Type B pancreatic cell (in vitro differentiated cells): ENCODE measurements at regions not wholly inside any gene's neighbourhood (a gene's known extent, or its start where the extent isn't known, plus 50 kb on each side); places are given as distances from the start of the nearest gene placed in this dataset.

ENCODE experiments used
- DNase-seq: peaks from one replicate; pipeline ENCODE4 v3.0.0; 2021; ENCODE audit warnings: mixed read lengths; ENCODE audit not compliant: unreplicated experiment; ENCODE audit errors: extremely low spot score
- H3K27ac Mint-ChIP-seq: 2 replicates; pipeline ENCODE4 v1.8.0; 2021; ENCODE audit warnings: mild to moderate bottlenecking, mixed read lengths
- H3K27me3 Mint-ChIP-seq: 2 replicates; pipeline ENCODE4 v1.8.0; 2021; ENCODE audit warnings: mixed read lengths
- H3K36me3 Mint-ChIP-seq: 2 replicates; pipeline ENCODE4 v1.8.0; 2021; ENCODE audit warnings: mixed read lengths
- H3K4me1 Mint-ChIP-seq: one replicate; pipeline ENCODE4 v1.8.0; 2021; ENCODE audit warnings: mixed read lengths; ENCODE audit not compliant: unreplicated experiment
- H3K4me3 Mint-ChIP-seq: 2 replicates; pipeline ENCODE4 v1.8.0; 2021; ENCODE audit warnings: mild to moderate bottlenecking, mixed read lengths
- H3K9me3 Mint-ChIP-seq: 2 replicates; pipeline ENCODE4 v1.8.0; 2021; ENCODE audit warnings: mixed read lengths
- CTCF ChIP-seq: fragments of 200-600 bp; sonication (generic); conservative IDR thresholded peaks from 2 replicates; pipeline ENCODE4 v1.5.0; 2021; ENCODE audit warnings: antibody characterized with exemption, mild to moderate bottlenecking

- TF ChIP-seq CTCF = no peak
- Mint-ChIP-seq H3K4me3 (no peak overlapping the region), H3K27ac (peak overlapping the region; percentile 10), H3K27me3 (peaks cover 3% of the 10 kb centered on the region), H3K36me3 (no peaks in the 10 kb centered on the region), H3K4me1 (peaks cover 8% of the 10 kb centered on the region), H3K9me3 (peaks cover 10% of the 10 kb centered on the region)
- no peak for DNase-seq
These were observed 91.3 kb upstream of the FAM171A1 start for GRCh38 chr10:15462253-15462897.

GRCh38 chr10:15461353-15462108, 90.4 kb upstream of the FAM171A1 start:
- Mint-ChIP-seq H3K4me3 (no peak overlapping the region), H3K9me3 (peaks cover 15% of the 10 kb centered on the region), H3K27me3 (no peaks in the 10 kb centered on the region), H3K4me1 (peaks cover 8% of the 10 kb centered on the region), H3K27ac (peak overlapping the region; percentile 10), H3K36me3 (no peaks in the 10 kb centered on the region)
- TF ChIP-seq CTCF = no peak
- DNase-seq = no peak

- no peak overlapping the region for H3K27ac Mint-ChIP-seq
- no peak for TF ChIP-seq CTCF
- H3K36me3 Mint-ChIP-seq = no peaks in the 10 kb centered on the region
- H3K4me1 Mint-ChIP-seq = peaks cover 8% of the 10 kb centered on the region
- no peak for DNase-seq
- no peak overlapping the region for H3K4me3 Mint-ChIP-seq
- peaks cover 15% of the 10 kb centered on the region for H3K9me3 Mint-ChIP-seq
- H3K27me3 Mint-ChIP-seq = peaks cover 1% of the 10 kb centered on the region
These were observed 89.6 kb upstream of the FAM171A1 start for GRCh38 chr10:15460661-15461060.

GRCh38 chr10:15459218-15459617, 88.1 kb upstream of the FAM171A1 start:
- H3K36me3 Mint-ChIP-seq = no peaks in the 10 kb centered on the region
- H3K4me3 Mint-ChIP-seq = no peak overlapping the region
- H3K27me3 Mint-ChIP-seq = peaks cover 5% of the 10 kb centered on the region
- TF ChIP-seq CTCF = no peak
- H3K9me3 Mint-ChIP-seq = peaks cover 11% of the 10 kb centered on the region
- peaks cover 8% of the 10 kb centered on the region for H3K4me1 Mint-ChIP-seq
- H3K27ac Mint-ChIP-seq = no peak overlapping the region
- no peak for DNase-seq

- peaks cover 11% of the 10 kb centered on the region for H3K9me3 Mint-ChIP-seq
- H3K27ac Mint-ChIP-seq = no peak overlapping the region
- no peaks in the 10 kb centered on the region for H3K36me3 Mint-ChIP-seq
- H3K4me3 Mint-ChIP-seq = no peak overlapping the region
- peaks cover 18% of the 10 kb centered on the region for H3K4me1 Mint-ChIP-seq
- peak; percentile 37 for DNase-seq
- H3K27me3 Mint-ChIP-seq = peaks cover 5% of the 10 kb centered on the region
- no peak for TF ChIP-seq CTCF
These were observed 86.3 kb upstream of the FAM171A1 start for GRCh38 chr10:15457382-15457781.
